GM12878 (cell line): ENCODE measurements at regions not wholly inside any gene's neighbourhood (a gene's known extent, or its start where the extent isn't known, plus 50 kb on each side); places are given as distances from the start of the nearest gene placed in this dataset.

Experiments used
- ATAC-seq: fragments of 200-7000 bp; cut with Tn5 transposase; 3 replicates; pipeline ENCODE4 v1.9.1; 2020; ENCODE audit warnings: mild to moderate bottlenecking, moderate library complexity
- BruUV-seq: library from RNA; stranded (reverse); fragments of 400-500 nt; replicated peaks from 2 replicates; lab custom pipeline; 2021; lab: Mats Ljungman, UMichigan
- CTCF ChIA-PET: fragments of 300-600 bp; sonication (Branson Sonifier 250); formaldehyde crosslinking; extraction: SDS; loops from one replicate; lab custom pipeline; 2021; ENCODE audit warnings: inconsistent platforms; lab: Yijun Ruan, JAX
- POLR2A ChIA-PET: fragments of 350-600 bp; formaldehyde crosslinking; extraction: SDS; loops from one replicate; lab custom pipeline; 2021; ENCODE audit warnings: inconsistent platforms; lab: Charles Lee
- RAD21 ChIA-PET: fragments of 300-600 bp; sonication (Branson Sonifier 250); formaldehyde crosslinking; loops from one replicate; lab custom pipeline; 2023; ENCODE audit warnings: antibody characterized with exemption; ENCODE audit not compliant: unreplicated experiment; lab: Charles Lee
- SMC1A ChIA-PET: fragments of 300-600 bp; sonication (Branson Sonifier 250); formaldehyde crosslinking; loops from one replicate; lab custom pipeline; 2023; ENCODE audit not compliant: unreplicated experiment, uncharacterized antibody; lab: Charles Lee
- DNase-seq: peaks from one replicate; pipeline ENCODE4 v3.0.0-alpha.2; 2011; ENCODE audit warnings: low read depth, low spot score
- FAIRE-seq: peaks from 3 replicates; lab custom pipeline; 2011; peaks lifted over from hg19 to GRCh38; lab: Jason Lieb, UNC
- H2AFZ ChIP-seq: 2 replicates; pipeline ENCODE4 v1.6.0; 2011; ENCODE audit warnings: low read depth, low read length, control low read depth; ENCODE audit not compliant: control insufficient read depth
- H3K27ac ChIP-seq: 2 replicates; pipeline ENCODE4 v1.5.1; 2011; ENCODE audit warnings: control low read depth; ENCODE audit not compliant: control insufficient read depth, insufficient read depth
- H3K27me3 ChIP-seq, 2 experiments: replicated peaks in 1 of 2; 2 replicates each; pipeline versions ENCODE4 v1.6.0 to v1.6.1; 2011; ENCODE audit warnings: low read length in 1 of 2; ENCODE audit not compliant: control insufficient read depth in 2 of 2, insufficient read depth in 2 of 2
- H3K36me3 ChIP-seq, 2 experiments: 2 replicates each; pipeline ENCODE4 v1.5.1; 2011; ENCODE audit warnings: low read length in 1 of 2; ENCODE audit not compliant: control insufficient read depth in 2 of 2, insufficient read depth in 2 of 2
- H3K4me1 ChIP-seq: 2 replicates; pipeline ENCODE4 v1.6.1; 2011; ENCODE audit warnings: mild to moderate bottlenecking, low read length, moderate library complexity, mixed read lengths; ENCODE audit not compliant: control insufficient read depth, insufficient read depth
- H3K4me2 ChIP-seq: 2 replicates; pipeline ENCODE4 v1.6.0; 2011; ENCODE audit warnings: control low read depth; ENCODE audit not compliant: control insufficient read depth, insufficient read depth
- H3K4me3 ChIP-seq: fragments of 200-600 bp; sonication (generic); 2 replicates; pipeline ENCODE4 v1.5.1; 2016
- H3K79me2 ChIP-seq: 2 replicates; pipeline ENCODE4 v1.6.0; 2011; ENCODE audit warnings: low read length; ENCODE audit not compliant: control insufficient read depth, insufficient read depth
- H3K9ac ChIP-seq: 2 replicates; pipeline ENCODE4 v1.8.0; 2011; ENCODE audit warnings: low read length, control low read depth, mixed read lengths; ENCODE audit not compliant: control insufficient read depth, insufficient read depth
- H3K9me3 ChIP-seq: replicated peaks from 3 replicates; pipeline ENCODE4 v1.5.1; 2011; ENCODE audit warnings: mild to moderate bottlenecking, low read length; ENCODE audit not compliant: control insufficient read depth, insufficient read depth
- H4K20me1 ChIP-seq: 2 replicates; pipeline ENCODE4 v1.6.0; 2011; ENCODE audit not compliant: control insufficient read depth, insufficient read depth
- CBFB ChIP-seq: IDR thresholded peaks from 2 replicates; pipeline ENCODE4 v1.6.1; 2016; ENCODE audit warnings: antibody characterized with exemption, low read depth
- CEBPB ChIP-seq, 2 experiments: fragments of 150-350 bp in 1 of 2; IDR thresholded peaks; 2 replicates each; pipeline ENCODE4 v1.6.1; 2012 to 2014; ENCODE audit warnings: low read depth in 2 of 2, low read length in 2 of 2, borderline replicate concordance in 1 of 2, inconsistent platforms in 1 of 2
- ETV6 ChIP-seq, 2 experiments: fragments of 450-650 bp in 1 of 2; IDR thresholded peaks in 1 of 2; conservative IDR thresholded peaks in 1 of 2; 2 replicates each; pipeline ENCODE4 v1.6.1; 2014; ENCODE audit warnings: antibody characterized with exemption in 1 of 2, borderline replicate concordance in 1 of 2, low read depth in 1 of 2, mild to moderate bottlenecking in 1 of 2, moderate library complexity in 1 of 2
- KLF5 ChIP-seq: fragments of 450-650 bp; IDR thresholded peaks from 2 replicates; pipeline ENCODE4 v1.6.1; 2014; ENCODE audit warnings: mild to moderate bottlenecking; ENCODE audit not compliant: partially characterized antibody
- MEF2B ChIP-seq: fragments of 450-650 bp; IDR thresholded peaks from 2 replicates; pipeline ENCODE4 v1.6.1; 2018; ENCODE audit warnings: mild to moderate bottlenecking, moderate library complexity; ENCODE audit not compliant: partially characterized antibody, poor library complexity, severe bottlenecking
- MYB ChIP-seq: fragments of 150-350 bp; IDR thresholded peaks from 2 replicates; pipeline ENCODE4 v1.6.1; 2014; ENCODE audit warnings: mild to moderate bottlenecking, low read depth, low read length, borderline replicate concordance
- POLR2A ChIP-seq: IDR thresholded peaks from 2 replicates; pipeline ENCODE4 v1.6.1; 2011; ENCODE audit warnings: low read depth, mild to moderate bottlenecking, low read length
- SP1 ChIP-seq: IDR thresholded peaks from one replicate; pipeline ENCODE4 v1.6.1; 2011; ENCODE audit warnings: low read depth, low read length
- SREBF2 ChIP-seq: IDR thresholded peaks from 2 replicates; pipeline ENCODE4 v1.6.1; 2012; ENCODE audit warnings: mild to moderate bottlenecking, low read length
- ZZZ3 ChIP-seq: IDR thresholded peaks from 2 replicates; pipeline ENCODE4 v1.6.1; 2011; ENCODE audit warnings: low read depth; ENCODE audit not compliant: control insufficient read depth, insufficient read length
- WGBS: methylation state at CpG from one replicate; pipeline ENCODE4 v1.1.6; 2016; ENCODE audit warnings: low lambda C conversion rate; ENCODE audit not compliant: insufficient replicate concordance, insufficient coverage; ENCODE audit errors: missing lambda C conversion rate; 5-methylcytosine and 5-hydroxymethylcytosine counted together
- in situ Hi-C: fragments of 300-500 bp; cut with MboI; formaldehyde crosslinking; loops from 9 replicates; pipeline ENCODE4 v1.14.3; 2018; ENCODE audit warnings: mixed read lengths
- intact Hi-C: fragments of 100-400 bp; cut with micrococcal nuclease; formaldehyde crosslinking; loops from one replicate; pipeline ENCODE4 v1.14.2; 2022; ENCODE audit not compliant: unreplicated experiment
- TF ChIP-seq, protein P1 (sequence below): fragments of 450-650 bp; IDR thresholded peaks from 2 replicates; pipeline ENCODE4 v1.6.1; 2017; ENCODE audit warnings: mild to moderate bottlenecking, low read depth, inconsistent platforms; ENCODE audit not compliant: poor library complexity, severe bottlenecking
- TF ChIP-seq, protein P2 (sequence below): IDR thresholded peaks from 2 replicates; pipeline ENCODE4 v1.6.1; 2011; ENCODE audit warnings: borderline replicate concordance, low read depth, mild to moderate bottlenecking, moderate library complexity, mixed read lengths, low read length; ENCODE audit not compliant: insufficient read depth; ENCODE audit errors: extremely low read length
- TF ChIP-seq, protein P3 (sequence below): fragments of 150-350 bp; IDR thresholded peaks from 2 replicates; pipeline ENCODE4 v1.6.1; 2014; ENCODE audit warnings: mild to moderate bottlenecking, low read depth, low read length

DNA sequence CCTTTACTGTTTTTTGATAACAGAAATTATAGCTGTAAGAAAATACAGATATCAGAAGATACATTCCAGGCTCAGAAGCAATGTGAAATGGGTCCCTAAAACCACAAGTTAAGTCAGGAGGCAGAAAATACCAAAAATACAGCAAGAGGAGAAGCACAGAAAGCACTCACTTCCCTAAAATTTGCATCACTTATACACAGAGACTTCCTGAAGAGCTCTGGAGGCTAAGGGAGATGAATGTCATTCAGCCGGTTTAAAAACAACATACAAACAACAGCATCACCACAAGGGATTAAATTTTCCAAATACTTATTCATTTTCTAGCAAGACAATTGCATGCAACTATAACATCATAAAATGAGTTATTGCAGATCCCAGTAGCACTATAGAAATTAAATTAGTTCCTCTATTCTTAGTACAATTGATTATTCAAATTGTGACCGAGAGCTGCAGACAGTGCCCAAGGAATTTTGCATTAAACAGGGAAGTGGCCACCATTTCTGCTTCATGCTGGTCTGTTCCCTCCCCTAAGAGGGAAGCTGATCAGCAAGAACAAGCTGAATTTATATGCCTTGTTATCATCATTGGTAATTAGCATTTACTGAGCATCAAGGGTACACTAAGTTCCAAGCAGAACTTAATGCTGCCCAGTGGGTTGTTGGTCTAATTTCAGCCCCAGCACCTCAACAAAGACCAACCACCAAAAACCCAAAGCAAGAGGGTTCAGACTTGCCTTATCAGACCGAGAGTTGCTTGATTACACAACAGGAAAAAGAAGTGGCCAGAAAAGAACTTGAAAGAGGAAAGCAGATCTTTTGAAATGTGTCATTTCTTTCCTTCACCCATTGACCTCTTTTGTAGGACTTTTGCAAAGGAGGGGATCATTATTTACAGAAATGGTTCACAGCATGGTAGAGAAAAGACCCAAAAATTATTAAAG is 140.7 kb downstream of the KCTD12 start (continued):
- TF ChIP-seq, protein P1, sequence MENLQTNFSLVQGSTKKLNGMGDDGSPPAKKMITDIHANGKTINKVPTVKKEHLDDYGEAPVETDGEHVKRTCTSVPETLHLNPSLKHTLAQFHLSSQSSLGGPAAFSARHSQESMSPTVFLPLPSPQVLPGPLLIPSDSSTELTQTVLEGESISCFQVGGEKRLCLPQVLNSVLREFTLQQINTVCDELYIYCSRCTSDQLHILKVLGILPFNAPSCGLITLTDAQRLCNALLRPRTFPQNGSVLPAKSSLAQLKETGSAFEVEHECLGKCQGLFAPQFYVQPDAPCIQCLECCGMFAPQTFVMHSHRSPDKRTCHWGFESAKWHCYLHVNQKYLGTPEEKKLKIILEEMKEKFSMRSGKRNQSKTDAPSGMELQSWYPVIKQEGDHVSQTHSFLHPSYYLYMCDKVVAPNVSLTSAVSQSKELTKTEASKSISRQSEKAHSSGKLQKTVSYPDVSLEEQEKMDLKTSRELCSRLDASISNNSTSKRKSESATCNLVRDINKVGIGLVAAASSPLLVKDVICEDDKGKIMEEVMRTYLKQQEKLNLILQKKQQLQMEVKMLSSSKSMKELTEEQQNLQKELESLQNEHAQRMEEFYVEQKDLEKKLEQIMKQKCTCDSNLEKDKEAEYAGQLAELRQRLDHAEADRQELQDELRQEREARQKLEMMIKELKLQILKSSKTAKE: no peak
- TF ChIP-seq KLF5: no peak

DNA sequence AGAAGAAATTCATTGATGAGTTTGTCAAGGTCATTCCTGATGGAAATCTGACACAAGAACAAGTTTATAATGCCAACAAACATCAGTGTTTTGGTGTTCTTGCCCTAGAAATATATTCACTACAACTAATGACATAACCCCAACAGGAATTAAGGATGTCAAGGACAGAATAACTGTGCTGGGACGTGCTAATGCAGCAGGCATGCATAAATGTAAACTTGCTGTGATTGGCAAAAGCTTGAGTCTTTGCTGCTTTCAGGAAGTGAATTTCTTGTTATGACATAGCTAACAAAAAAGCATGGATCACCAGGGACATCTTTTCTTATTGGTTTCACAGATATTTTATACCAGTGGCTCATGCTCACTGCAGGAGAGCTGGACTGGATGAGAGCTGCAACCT is 144.6 kb downstream of the KCTD12 start:
- no peaks in the 10 kb centered on the region for H3K27me3 ChIP-seq
- H2AFZ ChIP-seq: no peak overlapping the region
- 10% methylated on average over 1 of the region's 1 CpG for WGBS
- no peak overlapping the region for H3K4me2 ChIP-seq
- H3K4me1 ChIP-seq: peaks cover 11% of the 10 kb centered on the region
- intact Hi-C loops: no loop called here
- H3K9me3 ChIP-seq: no peaks in the 10 kb centered on the region; the same call in 2 of the 3 replicates
- BruUV-seq: no TSS peak
- H3K36me3 ChIP-seq: no peaks in the 10 kb centered on the region
- H3K27ac ChIP-seq: no peak overlapping the region
- no peak for ATAC-seq
- no peak overlapping the region for H3K9ac ChIP-seq
- RAD21 ChIA-PET: no interaction called here
- CTCF ChIA-PET: no interaction called here
- POLR2A ChIA-PET: no interaction called here
- SMC1A ChIA-PET: no interaction called here
- H4K20me1 ChIP-seq: no peaks in the 10 kb centered on the region
- DNase-seq: no peak
- in situ Hi-C loops: no loop called here
- no peak overlapping the region for H3K4me3 ChIP-seq
- H3K79me2 ChIP-seq: no peaks in the 10 kb centered on the region
- no peak for FAIRE-seq
- TF ChIP-seq, protein P2, sequence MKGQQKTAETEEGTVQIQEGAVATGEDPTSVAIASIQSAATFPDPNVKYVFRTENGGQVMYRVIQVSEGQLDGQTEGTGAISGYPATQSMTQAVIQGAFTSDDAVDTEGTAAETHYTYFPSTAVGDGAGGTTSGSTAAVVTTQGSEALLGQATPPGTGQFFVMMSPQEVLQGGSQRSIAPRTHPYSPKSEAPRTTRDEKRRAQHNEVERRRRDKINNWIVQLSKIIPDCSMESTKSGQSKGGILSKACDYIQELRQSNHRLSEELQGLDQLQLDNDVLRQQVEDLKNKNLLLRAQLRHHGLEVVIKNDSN: no peak
- TF ChIP-seq MYB (no peak), SREBF2 (no peak), CEBPB (IDR thresholded peaks at IDR 0.05; ENCODE audit: borderline replicate concordance in 1 of 2, low read depth in 2 of 2, low read length in 2 of 2) (no peak), POLR2A (no peak), ETV6 (conservative IDR thresholded peaks at IDR 0.05 in 1 of 2, IDR thresholded peaks at IDR 0.05 in 1 of 2; ENCODE audit: borderline replicate concordance in 1 of 2, low read depth in 1 of 2) (no peak), MEF2B (no peak), CBFB (no peak), SP1 (no peak), ZZZ3 (no peak)
- TF ChIP-seq, protein P3, sequence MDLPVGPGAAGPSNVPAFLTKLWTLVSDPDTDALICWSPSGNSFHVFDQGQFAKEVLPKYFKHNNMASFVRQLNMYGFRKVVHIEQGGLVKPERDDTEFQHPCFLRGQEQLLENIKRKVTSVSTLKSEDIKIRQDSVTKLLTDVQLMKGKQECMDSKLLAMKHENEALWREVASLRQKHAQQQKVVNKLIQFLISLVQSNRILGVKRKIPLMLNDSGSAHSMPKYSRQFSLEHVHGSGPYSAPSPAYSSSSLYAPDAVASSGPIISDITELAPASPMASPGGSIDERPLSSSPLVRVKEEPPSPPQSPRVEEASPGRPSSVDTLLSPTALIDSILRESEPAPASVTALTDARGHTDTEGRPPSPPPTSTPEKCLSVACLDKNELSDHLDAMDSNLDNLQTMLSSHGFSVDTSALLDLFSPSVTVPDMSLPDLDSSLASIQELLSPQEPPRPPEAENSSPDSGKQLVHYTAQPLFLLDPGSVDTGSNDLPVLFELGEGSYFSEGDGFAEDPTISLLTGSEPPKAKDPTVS: no peak
